Right cardiac atrium (tissue), 5 donors: ENCODE measurements at regions not wholly inside any gene's neighbourhood (a gene's known extent, or its start where the extent isn't known, plus 50 kb on each side); places are given as distances from the start of the nearest gene placed in this dataset.
A peak's percentile ranks its signal among the peaks of the same experiment; 100 is the strongest.

Experiments used
- ATAC-seq, 2 donors: fragments of 200-7000 bp; cut with Tn5 transposase; one replicate each; pipeline versions ENCODE4 v1.8.0 to v1.9.1; 2020; ENCODE audit warnings: moderate library complexity in 2 of 2, mild to moderate bottlenecking in 1 of 2
- DNase-seq, 3 donors: peaks; one replicate each; pipeline ENCODE4 v3.0.0-alpha.2; 2020
- H3K27ac ChIP-seq: one replicate; pipeline ENCODE4 v1.5.1; 2013; ENCODE audit warnings: mild to moderate bottlenecking, low read length, control low read depth, moderate library complexity
- H3K27me3 ChIP-seq: one replicate; pipeline ENCODE4 v1.6.1; 2013; ENCODE audit not compliant: control insufficient read depth, insufficient read depth
- H3K4me1 ChIP-seq: one replicate; pipeline ENCODE4 v1.6.1; 2013; ENCODE audit warnings: low read length; ENCODE audit not compliant: control insufficient read depth, insufficient read depth
- H3K4me3 ChIP-seq: one replicate; pipeline ENCODE4 v1.5.1; 2013; ENCODE audit warnings: low read length, control low read depth
- H3K9me3 ChIP-seq: one replicate; pipeline ENCODE4 v1.6.1; 2013; ENCODE audit warnings: low read length; ENCODE audit not compliant: control insufficient read depth
- WGBS: extraction: QIAGEN DNeasy Blood & Tissue Kit; methylation state at CpG from one replicate; pipeline ENCODE4 v1.1.7; 2013; 5-methylcytosine and 5-hydroxymethylcytosine counted together
- intact Hi-C, 4 donors: fragments of 100-400 bp; cut with DNase I; formaldehyde crosslinking; loops; one replicate each; pipeline versions ENCODE4 v1.11.0 to v1.14.0; 2022 to 2023
- donor health status: healthy with polysubstance abuse.
- donor health status: DM: no; HTN: yes; CAD: no.
- donor health status: DM: no; HTN: no; CAD: no.
- donor health status: DM: no; HTN: yes; CAD: no; lungs with severe emphysema.
- donor health status: DM: yes; HTN: yes; CAD: no.

DNA sequence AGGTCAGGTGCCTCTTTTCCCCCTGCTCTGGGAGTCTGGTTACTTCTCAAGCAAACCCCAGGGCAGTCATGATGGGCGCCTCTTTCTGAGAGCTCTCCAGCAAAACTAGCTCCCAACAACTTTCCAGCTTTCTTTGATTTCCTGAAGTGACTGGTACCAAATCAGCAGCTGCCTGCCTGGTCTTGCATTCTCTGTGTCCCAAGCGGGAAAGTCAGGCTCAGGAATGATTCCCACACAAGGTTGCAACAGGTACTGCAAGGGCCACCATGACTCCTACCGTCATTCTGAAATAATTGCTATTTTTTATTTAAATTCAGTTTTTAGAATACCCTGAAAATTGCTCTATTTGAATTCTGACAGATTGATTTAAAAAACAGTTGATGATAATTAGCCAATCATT is 658.7 kb downstream of the SQOR start:
- intact Hi-C loops, result no loop called here
- Histone ChIP-seq H3K4me3 (no peak overlapping the region), H3K27me3 (no peaks in the 10 kb centered on the region), H3K9me3 (no peaks in the 10 kb centered on the region), H3K27ac (no peak overlapping the region), H3K4me1 (no peaks in the 10 kb centered on the region)
- ATAC-seq, result no peak
- no peak for DNase-seq
- WGBS, result 91% methylated on average over 3 of the region's 3 CpGs

DNA sequence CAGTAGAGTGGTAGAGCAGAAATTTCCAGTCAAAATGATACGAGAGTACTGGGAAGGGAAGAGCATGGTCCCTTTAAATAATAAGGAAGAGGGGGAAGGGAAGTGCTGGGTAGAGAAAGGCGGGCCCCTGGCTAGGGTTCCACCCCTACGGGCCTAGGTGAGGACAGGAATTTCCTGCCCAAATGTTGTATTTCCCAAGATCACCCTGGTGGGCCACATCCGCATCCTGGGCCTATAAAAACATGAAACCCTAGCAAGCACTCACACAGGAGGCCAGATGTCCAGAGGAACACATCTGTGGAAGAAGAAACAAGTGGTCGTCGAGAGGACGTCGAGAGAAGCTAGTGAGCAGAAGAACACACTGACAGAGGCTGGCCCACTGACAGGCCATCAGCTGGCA is 661.2 kb downstream of the SQOR start:
- Histone ChIP-seq H3K9me3 (no peaks in the 10 kb centered on the region), H3K27me3 (no peaks in the 10 kb centered on the region), H3K4me1 (no peaks in the 10 kb centered on the region), H3K27ac (no peak overlapping the region), H3K4me3 (no peak overlapping the region)
- WGBS, result 67% methylated on average over 8 of the region's 8 CpGs
- intact Hi-C loops, result no loop called here
- no peak for DNase-seq
- ATAC-seq, result no peak

- no peaks in the 10 kb centered on the region for H3K4me1 ChIP-seq
- H3K27me3 ChIP-seq, result no peaks in the 10 kb centered on the region
- no peak overlapping the region for H3K27ac ChIP-seq
- ATAC-seq (no peak), DNase-seq (no peak)
- no peaks in the 10 kb centered on the region for H3K9me3 ChIP-seq
- 73% methylated on average over 2 of the region's 2 CpGs for WGBS
- intact Hi-C loops, result no loop called here
- H3K4me3 ChIP-seq, result no peak overlapping the region
Measured at GRCh38 chr15:46296797-46297196, 662.0 kb downstream of the SQOR start.

GRCh38 chr15:46297766-46298165 is 662.9 kb downstream of the SQOR start:
- intact Hi-C loops, result no loop called here
- no peaks in the 10 kb centered on the region for H3K4me1 ChIP-seq
- WGBS, result 40% methylated on average over 3 of the region's 3 CpGs
- H3K27me3 ChIP-seq, result no peaks in the 10 kb centered on the region
- no peak for DNase-seq
- no peak overlapping the region for H3K4me3 ChIP-seq
- H3K27ac ChIP-seq, result no peak overlapping the region
- no peaks in the 10 kb centered on the region for H3K9me3 ChIP-seq
- no peak for ATAC-seq

GRCh38 chr15:46300716-46301115 is 665.9 kb downstream of the SQOR start:
- no peak overlapping the region for H3K4me3 ChIP-seq
- no peak overlapping the region for H3K27ac ChIP-seq
- intact Hi-C loops, result no loop called here
- 56% methylated on average over 6 of the region's 6 CpGs for WGBS
- DNase-seq (no peak), ATAC-seq (no peak)
- H3K27me3 ChIP-seq, result no peaks in the 10 kb centered on the region
- no peaks in the 10 kb centered on the region for H3K9me3 ChIP-seq
- H3K4me1 ChIP-seq, result no peaks in the 10 kb centered on the region

DNA sequence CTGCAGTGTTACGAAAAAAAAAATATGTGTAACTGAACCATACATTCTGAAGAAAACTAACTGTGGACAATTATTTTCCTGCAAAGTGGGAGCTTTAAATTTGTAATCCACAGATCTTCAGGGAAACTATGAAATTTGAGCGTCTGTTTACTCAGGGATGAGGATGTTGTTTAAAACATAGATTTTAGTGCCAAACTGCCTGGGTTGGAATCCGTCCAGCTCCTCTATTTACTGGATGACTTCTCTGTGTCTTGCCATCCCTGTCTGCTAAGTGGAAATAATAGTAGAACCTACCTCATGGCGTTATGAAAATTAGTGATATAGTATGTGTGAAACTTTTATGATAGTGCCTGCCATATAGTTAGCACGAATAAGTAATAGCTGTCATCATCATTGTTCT is 666.5 kb downstream of the SQOR start:
- H3K9me3 ChIP-seq, result no peaks in the 10 kb centered on the region
- DNase-seq, result no peak
- WGBS, result 50% methylated on average over 5 of the region's 5 CpGs
- no peaks in the 10 kb centered on the region for H3K4me1 ChIP-seq
- intact Hi-C loops, result no loop called here
- H3K27ac ChIP-seq, result no peak overlapping the region
- H3K4me3 ChIP-seq, result no peak overlapping the region
- H3K27me3 ChIP-seq, result no peaks in the 10 kb centered on the region
- ATAC-seq, result no peak

DNA sequence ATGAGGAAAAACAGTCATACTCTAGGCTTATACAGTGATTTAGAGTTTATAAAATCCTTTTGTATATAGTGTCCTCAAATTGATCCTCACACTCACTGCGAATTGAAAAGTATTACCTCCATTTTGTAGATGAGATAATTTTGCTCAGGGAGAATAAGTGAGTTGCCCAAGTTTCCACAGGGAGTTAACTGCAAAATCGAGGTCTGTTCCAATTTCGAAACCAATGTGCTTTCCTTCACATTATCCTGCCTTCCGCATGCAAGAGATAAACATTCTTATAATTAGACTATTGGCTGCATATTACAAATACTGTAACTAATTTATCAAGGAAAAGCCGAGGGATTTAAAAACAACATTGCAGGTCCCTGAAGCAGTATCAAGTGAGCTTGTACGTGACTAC is 667.0 kb downstream of the SQOR start:
- DNase-seq (no peak), ATAC-seq (no peak)
- Histone ChIP-seq H3K27ac (no peak overlapping the region), H3K4me3 (no peak overlapping the region), H3K27me3 (no peaks in the 10 kb centered on the region), H3K4me1 (no peaks in the 10 kb centered on the region), H3K9me3 (no peaks in the 10 kb centered on the region)
- intact Hi-C loops, result no loop called here
- 47% methylated on average over 6 of the region's 6 CpGs for WGBS

DNA sequence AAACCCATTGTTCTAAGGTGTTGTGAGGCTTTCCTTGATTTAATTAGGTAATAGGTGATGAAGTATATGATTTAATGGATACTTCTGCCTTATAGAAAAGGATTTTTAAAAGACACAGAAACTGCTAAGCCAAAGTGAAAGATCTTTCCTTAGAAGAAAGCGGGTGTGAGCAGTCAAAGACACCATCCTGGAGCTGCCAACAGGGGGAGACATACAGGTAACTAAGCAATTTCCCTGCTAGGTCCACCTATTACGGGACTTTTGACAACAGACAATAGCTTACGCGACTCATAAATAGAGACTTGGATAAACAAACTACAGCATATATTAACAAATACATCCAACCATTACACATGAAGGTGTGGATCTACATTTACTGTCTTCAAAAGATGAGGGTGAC is 669.5 kb downstream of the SQOR start:
- H3K9me3 ChIP-seq, result no peaks in the 10 kb centered on the region
- H3K27me3 ChIP-seq, result no peaks in the 10 kb centered on the region
- H3K27ac ChIP-seq, result no peak overlapping the region
- DNase-seq (no peak), ATAC-seq (no peak)
- intact Hi-C loops, result no loop called here
- WGBS, result 83% methylated on average over 4 of the region's 4 CpGs
- no peaks in the 10 kb centered on the region for H3K4me1 ChIP-seq
- no peak overlapping the region for H3K4me3 ChIP-seq

DNA sequence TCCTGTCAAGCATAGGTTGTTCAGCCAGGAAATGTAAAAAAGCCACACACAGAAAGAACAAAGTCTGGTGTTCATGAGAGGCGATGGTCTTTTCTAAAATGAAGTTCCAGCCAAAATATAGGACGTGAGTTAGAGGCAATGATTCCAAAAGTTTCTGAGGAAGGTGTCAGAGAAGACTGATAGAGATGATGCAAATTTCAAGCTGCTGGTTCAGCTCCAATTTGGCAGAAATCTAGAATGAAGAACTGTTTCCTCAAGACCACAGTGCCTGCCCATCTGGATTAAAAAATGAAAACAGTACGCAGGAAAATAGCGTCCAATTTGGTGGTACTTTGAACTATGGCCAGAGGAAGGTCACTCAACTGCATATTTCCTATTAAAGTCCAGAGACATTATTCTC is 672.9 kb downstream of the SQOR start:
- intact Hi-C loops, result no loop called here
- no peak overlapping the region for H3K4me3 ChIP-seq
- H3K4me1 ChIP-seq, result no peaks in the 10 kb centered on the region
- 34% methylated on average over 4 of the region's 4 CpGs for WGBS
- no peaks in the 10 kb centered on the region for H3K9me3 ChIP-seq
- DNase-seq (no peak), ATAC-seq (no peak)
- no peaks in the 10 kb centered on the region for H3K27me3 ChIP-seq
- H3K27ac ChIP-seq, result no peak overlapping the region

DNA sequence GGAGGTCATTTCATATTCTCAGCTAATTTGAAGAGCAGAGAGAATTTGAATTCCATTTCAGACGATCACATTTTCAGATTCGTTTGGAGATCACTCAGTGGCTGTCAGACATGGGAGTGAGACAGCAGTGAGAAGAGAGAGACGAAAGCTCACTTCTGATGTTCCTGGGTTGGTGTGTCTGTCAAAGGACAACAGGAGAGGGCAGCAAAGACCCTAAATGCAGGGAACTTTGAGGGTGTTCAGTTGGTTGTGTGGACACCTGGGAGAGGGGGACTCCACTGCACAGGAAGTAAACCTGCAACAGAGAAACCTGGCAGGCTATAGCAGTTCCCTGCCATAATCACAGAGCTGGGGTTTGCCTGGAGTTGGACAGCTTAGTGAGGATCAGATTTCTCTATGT is 675.1 kb downstream of the SQOR start:
- no peaks in the 10 kb centered on the region for H3K27me3 ChIP-seq

GRCh38 chr15:46312133-46312740 is 677.4 kb downstream of the SQOR start:
- no peak overlapping the region for H3K4me3 ChIP-seq
- whole genome bisulfite sequencing, result 29% methylated on average over 2 of the region's 2 CpGs
- intact Hi-C loops, result loop anchor here in 1 of 4 donors (10.0 kb wide), 1 partner anchor 47 kb away; no protein-coding TSS in a partner anchor
- ATAC-seq (peak; percentile 88 to 89), DNase-seq (peak; percentile 57 to 84 (median 72))
- no peaks in the 10 kb centered on the region for H3K4me1 ChIP-seq
- no peak overlapping the region for H3K27ac ChIP-seq
- H3K9me3 ChIP-seq, result no peaks in the 10 kb centered on the region
- no peaks in the 10 kb centered on the region for H3K27me3 ChIP-seq

More for the DNA sequence above, 675.1 kb downstream of the SQOR start:
- Histone ChIP-seq H3K4me3 (no peak overlapping the region), H3K4me1 (no peaks in the 10 kb centered on the region), H3K9me3 (no peaks in the 10 kb centered on the region), H3K27ac (no peak overlapping the region)
- DNase-seq (no peak), ATAC-seq (no peak)
- WGBS, result 64% methylated on average over 3 of the region's 3 CpGs
- intact Hi-C loops, result loop anchor here in 1 of 4 donors (10.0 kb wide), 1 partner anchor 45 kb away; no protein-coding TSS in a partner anchor

DNA sequence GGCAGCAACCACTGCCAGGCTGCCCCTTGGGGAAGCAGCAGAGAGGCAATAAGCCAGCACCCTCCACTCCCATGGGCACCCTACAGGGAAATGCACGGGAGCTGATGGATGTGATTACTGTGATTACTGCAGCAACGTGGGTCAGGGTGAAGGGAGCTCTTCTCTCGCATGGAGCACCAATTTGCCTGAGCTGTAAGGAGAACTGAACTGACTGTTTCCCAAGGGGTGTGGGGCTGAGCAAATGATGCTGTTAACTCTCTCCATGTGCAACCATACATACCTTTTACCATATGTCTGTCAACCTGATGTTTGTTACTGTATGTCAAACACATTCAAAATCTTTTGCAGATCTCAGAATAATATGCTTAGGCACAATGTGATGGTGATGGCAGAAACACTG is 680.6 kb downstream of the SQOR start:
- Histone ChIP-seq H3K27me3 (no peaks in the 10 kb centered on the region), H3K27ac (no peak overlapping the region), H3K4me1 (no peaks in the 10 kb centered on the region), H3K9me3 (no peaks in the 10 kb centered on the region), H3K4me3 (no peak overlapping the region)
- WGBS, result 44% methylated on average over 3 of the region's 3 CpGs
- intact Hi-C loops, result loop anchor here in 1 of 4 donors (10.0 kb wide), 1 partner anchor 51 kb away; no protein-coding TSS in a partner anchor
- DNase-seq (no peak), ATAC-seq (no peak)
